OCI-LY3 (cell line): ENCODE measurements at regions not wholly inside any gene's neighbourhood (a gene's known extent, or its start where the extent isn't known, plus 50 kb on each side); places are given as distances from the start of the nearest gene placed in this dataset.

Experiments used
- CTCF ChIP-seq: fragments of 200-600, 300-600 bp; sonication (generic); IDR thresholded peaks from 2 replicates; pipeline ENCODE4 v1.5.1; 2014; ENCODE audit warnings: antibody characterized with exemption, low read length, low read depth
- EZH2phosphoT487 ChIP-seq: fragments of 200-600 bp; shearing (Covaris generic); IDR thresholded peaks from 2 replicates; pipeline ENCODE4 v1.6.1; 2018; ENCODE audit warnings: antibody characterized with exemption, mixed run types, low read depth

- TF ChIP-seq CTCF (no peak), EZH2phosphoT487 (no peak)
Observed at GRCh38 chr6:33949111-33949510, 145.3 kb upstream of the MLN start.
